Body of pancreas (tissue), 4 donors: ENCODE measurements at regions not wholly inside any gene's neighbourhood (a gene's known extent, or its start where the extent isn't known, plus 50 kb on each side); places are given as distances from the start of the nearest gene placed in this dataset.
"Not testable (repeated sequence)": the region's sequence is repeated elsewhere in the genome, so short reads cannot be mapped to it uniquely, and the experiment has no call there.

Source experiments
- ATAC-seq: fragments of 150-250 bp; one replicate; pipeline ENCODE4 v1.9.1; 2016
- DNase-seq, 4 donors: peaks; one replicate each; pipeline ENCODE4 v3.0.0-alpha.2; 2019
- H3K27ac ChIP-seq, 4 donors: fragments of 200-600 bp; sonication (generic); 1 replicate in 3 of 4; 2 replicates in 1 of 4; pipeline versions ENCODE4 v1.5.1 to v1.6.1; 2016 to 2019; ENCODE audit warnings: mild to moderate bottlenecking in 1 of 4, mixed read lengths in 1 of 4, moderate library complexity in 1 of 4
- H3K27me3 ChIP-seq, 2 donors: fragments of 200-600 bp; sonication (generic); one replicate each; pipeline ENCODE4 v1.6.0; 2016; ENCODE audit warnings: mild to moderate bottlenecking in 1 of 2
- H3K36me3 ChIP-seq, 2 donors: fragments of 200-600 bp; sonication (generic); replicated peaks in 1 of 2; 2 replicates each; pipeline ENCODE4 v1.5.1; 2016; ENCODE audit warnings: low read depth in 2 of 2; ENCODE audit not compliant: insufficient read depth in 1 of 2
- H3K4me1 ChIP-seq: fragments of 200-600 bp; sonication (generic); one replicate; pipeline ENCODE4 v1.6.0; 2016
- H3K4me3 ChIP-seq, 2 donors: fragments of 200-600 bp; sonication (generic); 1 replicate in 1 of 2; 2 replicates in 1 of 2; pipeline ENCODE4 v1.5.1; 2016 to 2019
- H3K9me3 ChIP-seq, 3 donors: fragments of 200-600 bp; sonication (generic); 1 replicate in 2 of 3; 2 replicates in 1 of 3; pipeline ENCODE4 v1.5.1; 2016
- CTCF ChIP-seq, 7 experiments: fragments of 450-650 bp in 4 of 7; fragments of 200-600 bp in 3 of 7; sonication (generic) in 3 of 7; IDR thresholded peaks; one replicate each; pipeline ENCODE4 v1.5.1; 2016 to 2019; ENCODE audit warnings: antibody characterized with exemption in 7 of 7
- POLR2A ChIP-seq, 3 donors: fragments of 450-650 bp; IDR thresholded peaks; one replicate each; pipeline ENCODE4 v1.6.1; 2016; ENCODE audit warnings: antibody characterized with exemption in 3 of 3, mild to moderate bottlenecking in 2 of 3
- WGBS, 2 donors: methylation state at CpG; one replicate each; pipeline ENCODE4 v1.1.5; 2017; 5-methylcytosine and 5-hydroxymethylcytosine counted together
- intact Hi-C: fragments of 100-400 bp; cut with DNase I; formaldehyde crosslinking; loops from one replicate; pipeline ENCODE4 v1.15.1; 2023

- intact Hi-C loops: no loop called here
- Histone ChIP-seq H3K4me3 (no peak overlapping the region), H3K27me3 (no peaks in the 10 kb centered on the region), H3K9me3 (no peaks in the 10 kb centered on the region), H3K4me1 (no peaks in the 10 kb centered on the region), H3K36me3 (no peaks in the 10 kb centered on the region), H3K27ac (no peak overlapping the region)
- DNase-seq (no peak), ATAC-seq (no peak)
- TF ChIP-seq CTCF (IDR thresholded peaks at IDR 0.05): no peak
- no peak for TF ChIP-seq POLR2A (IDR thresholded peaks at IDR 0.05)
- WGBS, 2 donors: 46 to 80% methylated on average over 2 to 3 of the region's 3 CpGs
These were observed 161.1 kb downstream of the MSN start for GRCh38 chrX:65828599-65828998.

- H3K4me1 ChIP-seq, ATAC-seq, DNase-seq, H3K36me3 ChIP-seq, H3K27ac ChIP-seq, H3K27me3 ChIP-seq, H3K4me3 ChIP-seq, intact Hi-C loops, H3K9me3 ChIP-seq: not testable (repeated sequence)
- 85 to 88% methylated on average over 2 to 3 of the region's 4 CpGs for WGBS, 2 donors
These were observed 157.8 kb downstream of the MSN start for GRCh38 chrX:65825226-65825625.

- WGBS, 2 donors: 12 to 25% methylated on average over 3 to 9 of the region's 48 CpGs
- H3K36me3 ChIP-seq: no peaks in the 10 kb centered on the region
- no peak overlapping the region for H3K27ac ChIP-seq
- intact Hi-C loops: no loop called here
- ATAC-seq: no peak
- no peak for DNase-seq
- no peaks in the 10 kb centered on the region for H3K9me3 ChIP-seq
- no peak for TF ChIP-seq CTCF (IDR thresholded peaks at IDR 0.05)
- TF ChIP-seq POLR2A (IDR thresholded peaks at IDR 0.05): no peak
- H3K4me1 ChIP-seq: no peaks in the 10 kb centered on the region
- no peak overlapping the region for H3K4me3 ChIP-seq
- no peaks in the 10 kb centered on the region for H3K27me3 ChIP-seq
These were observed 154.5 kb downstream of the MSN start for GRCh38 chrX:65821721-65822496.

- H3K9me3 ChIP-seq, ATAC-seq, H3K27me3 ChIP-seq, DNase-seq, intact Hi-C loops, H3K4me1 ChIP-seq, H3K4me3 ChIP-seq, H3K27ac ChIP-seq, H3K36me3 ChIP-seq: not testable (repeated sequence)
- 57 to 60% methylated on average over 1 of the region's 1 CpG for WGBS, 2 donors
These were observed 152.5 kb downstream of the MSN start for GRCh38 chrX:65819983-65820382.

GRCh38 chrX:65813245-65813644, 145.8 kb downstream of the MSN start:
- 38 to 40% methylated on average over 1 of the region's 1 CpG for WGBS, 2 donors
- Histone ChIP-seq H3K9me3 (no peaks in the 10 kb centered on the region), H3K36me3 (no peaks in the 10 kb centered on the region), H3K27ac (no peak overlapping the region), H3K27me3 (no peaks in the 10 kb centered on the region), H3K4me1 (no peaks in the 10 kb centered on the region), H3K4me3 (no peak overlapping the region)
- ATAC-seq: no peak
- TF ChIP-seq POLR2A (IDR thresholded peaks at IDR 0.05) (no peak), CTCF (IDR thresholded peaks at IDR 0.05) (no peak)
- intact Hi-C loops: no loop called here
- no peak for DNase-seq
